ENCODE measurements at regions not wholly inside any gene's neighbourhood (a gene's known extent, or its start where the extent isn't known, plus 50 kb on each side); places are given as distances from the start of the nearest gene placed in this dataset.

GRCh38 chr6:23111984-23112383, 542.6 kb downstream of the HDGFL1 start:
- TF ChIP-seq CTCF (IDR thresholded peaks at IDR 0.05) (no peak), POLR2A (IDR thresholded peaks at IDR 0.05) (no peak)
